HG03097 (cell line): ENCODE measurements at regions not wholly inside any gene's neighbourhood (a gene's known extent, or its start where the extent isn't known, plus 50 kb on each side); places are given as distances from the start of the nearest gene placed in this dataset.

ENCODE experiments used
- ATAC-seq: cut with Tn5 transposase; IDR thresholded peaks from one replicate; pipeline ENCODE4 v1.9.1; 2021; ENCODE audit not compliant: unreplicated experiment, low FRiP score

DNA sequence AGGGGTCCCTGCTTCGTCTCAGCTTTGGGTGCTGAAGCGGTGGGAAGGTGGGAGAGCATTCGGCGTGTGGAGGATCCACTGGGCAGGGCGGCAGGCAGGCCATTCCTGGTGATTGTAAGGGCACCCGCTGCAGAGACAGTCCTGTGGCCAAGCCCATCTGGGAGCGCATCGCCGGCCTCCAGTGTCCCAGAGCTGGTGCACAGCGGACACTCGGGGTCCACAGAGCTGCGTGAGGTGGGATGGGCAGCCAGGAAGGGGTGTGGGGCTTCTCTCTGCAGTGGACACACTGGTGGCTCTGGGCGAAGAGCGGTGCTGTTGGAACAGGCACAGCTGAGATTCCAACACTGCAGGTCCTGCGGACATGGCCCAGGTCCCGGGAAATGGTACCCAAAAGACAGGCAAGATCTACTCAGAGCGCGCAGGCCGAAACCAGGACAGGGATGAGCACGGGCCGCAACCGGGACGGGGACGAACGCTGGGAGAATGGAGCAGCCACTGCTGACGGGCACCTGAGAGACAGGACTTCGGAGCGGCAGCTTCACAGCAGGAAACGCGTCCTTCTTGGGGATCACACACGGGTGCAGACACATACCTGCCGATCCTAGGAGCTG is 188.2 kb downstream of the ERMARD start:
- no peak for ATAC-seq

- no peak for ATAC-seq
Observed at GRCh38 chr6:169938731-169939130, 187.3 kb downstream of the ERMARD start.

DNA sequence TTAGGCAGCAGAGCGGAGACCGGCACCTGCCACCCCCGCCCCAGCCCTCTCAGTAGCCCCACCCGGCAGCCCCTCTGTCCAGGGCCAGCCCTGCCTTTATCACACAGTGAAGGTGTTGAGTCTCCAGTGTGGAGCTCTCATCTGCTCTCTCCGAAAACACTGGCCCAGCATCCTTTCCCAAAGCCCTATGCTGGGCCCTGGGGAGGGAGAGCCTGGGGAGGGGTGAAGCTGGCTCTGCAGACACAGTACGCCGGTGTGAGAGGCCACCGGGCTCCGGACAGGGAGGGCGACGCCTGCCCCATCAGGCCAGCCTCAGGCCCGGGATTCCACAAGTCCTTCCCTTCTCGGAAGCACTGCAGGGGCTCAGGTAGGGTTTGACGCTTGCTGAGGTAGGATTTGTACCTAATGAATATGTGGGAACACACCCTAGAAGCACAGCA is 186.9 kb downstream of the ERMARD start:
- no peak for ATAC-seq

DNA sequence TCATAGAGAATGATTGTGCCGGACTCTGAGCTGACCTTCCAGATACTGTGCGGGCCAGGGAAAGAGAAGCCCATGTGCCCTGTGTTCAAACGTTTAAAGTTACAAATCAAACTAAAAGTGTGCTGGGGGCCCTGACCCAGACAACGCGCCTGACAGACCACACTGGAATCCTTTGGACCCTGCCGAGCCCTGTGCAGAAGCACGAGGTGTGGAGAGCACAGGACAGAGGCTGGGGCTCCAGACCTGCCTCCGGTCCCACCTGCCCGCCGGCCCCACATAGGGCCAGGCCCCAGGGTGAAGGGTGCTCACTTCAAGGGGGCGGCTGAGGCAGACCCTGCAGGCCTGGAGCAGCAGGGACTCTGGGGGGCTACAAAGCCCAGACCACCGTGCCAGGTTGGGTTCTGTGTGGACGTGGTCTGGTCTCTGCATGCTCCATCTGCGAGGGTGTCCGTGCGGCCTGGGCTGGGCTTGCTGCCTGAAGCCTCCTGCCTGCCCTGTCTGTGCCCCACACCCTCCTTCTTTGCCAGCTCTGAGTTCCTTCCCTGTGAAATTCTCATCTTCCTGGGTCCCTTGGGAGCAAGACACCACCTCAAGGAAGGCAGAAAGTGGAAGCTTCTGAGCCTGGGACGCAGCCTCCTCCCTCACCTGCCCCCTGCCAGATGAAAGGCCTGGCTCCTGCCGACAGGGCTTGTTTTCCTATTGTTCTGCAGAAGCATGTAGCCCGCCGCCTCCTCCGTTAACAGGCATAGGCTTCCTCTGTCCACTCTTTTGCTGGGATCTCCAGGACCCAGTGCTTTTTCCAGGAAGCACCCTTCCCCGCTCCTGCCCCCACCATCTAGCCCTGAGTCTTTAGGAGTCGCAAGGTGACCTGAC is 186.2 kb downstream of the ERMARD start:
- ATAC-seq, result no peak

DNA sequence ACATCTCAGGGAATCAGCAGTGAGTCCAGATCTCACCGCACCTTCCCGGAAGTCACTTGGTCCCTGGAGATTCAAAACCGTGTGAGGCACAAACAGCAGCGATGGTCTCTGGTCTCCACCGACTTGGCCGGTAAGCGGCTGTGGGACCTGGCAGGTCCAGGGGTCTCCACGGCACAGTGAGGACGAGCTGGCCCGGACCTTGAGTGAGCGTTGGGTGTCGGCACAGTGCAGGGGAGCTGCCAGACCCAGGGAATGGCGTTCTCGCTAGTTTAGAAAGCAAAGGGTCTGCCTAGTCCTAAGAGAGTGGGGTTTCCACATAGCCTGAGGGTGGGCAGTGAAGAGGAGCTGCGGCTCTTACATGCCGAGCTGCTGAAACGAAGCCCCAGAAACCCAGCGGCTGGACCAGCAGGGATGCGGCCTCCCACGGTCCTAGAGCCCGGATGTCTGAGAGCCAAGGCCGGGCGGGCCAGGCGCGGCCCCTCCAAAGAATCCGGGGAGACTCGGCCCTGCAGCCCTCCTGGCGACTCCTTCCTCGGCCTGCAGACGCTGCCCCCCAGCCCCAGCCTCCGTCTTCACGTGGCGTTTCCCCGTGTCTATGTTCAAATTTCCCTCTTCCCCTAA is 185.0 kb downstream of the ERMARD start:
- ATAC-seq, result no peak

DNA sequence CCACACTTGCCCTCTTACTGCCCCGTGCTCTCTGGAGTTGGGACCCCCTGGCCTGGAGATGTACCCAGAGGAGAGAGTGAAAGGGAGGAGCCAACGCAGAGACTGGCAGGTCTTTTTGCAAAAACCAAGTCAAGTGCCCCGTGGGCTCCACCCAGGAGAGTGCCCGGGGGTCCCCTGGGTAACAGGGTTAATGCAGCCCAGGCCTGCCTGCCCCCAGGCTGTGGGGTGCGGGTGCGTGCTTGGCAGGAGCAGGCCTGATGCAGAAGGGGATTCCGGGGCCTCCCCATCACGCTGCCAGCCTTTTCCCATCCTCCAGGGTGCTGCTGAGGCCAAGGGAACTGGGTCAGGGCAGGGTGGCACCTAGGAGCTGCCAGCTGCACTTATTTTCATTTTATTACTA is 184.4 kb downstream of the ERMARD start:
- ATAC-seq, result no peak

- no peak for ATAC-seq
Observed at GRCh38 chr6:169935348-169935718, 183.9 kb downstream of the ERMARD start.

- no peak for ATAC-seq
Observed at GRCh38 chr6:169934699-169935347, 183.4 kb downstream of the ERMARD start.

DNA sequence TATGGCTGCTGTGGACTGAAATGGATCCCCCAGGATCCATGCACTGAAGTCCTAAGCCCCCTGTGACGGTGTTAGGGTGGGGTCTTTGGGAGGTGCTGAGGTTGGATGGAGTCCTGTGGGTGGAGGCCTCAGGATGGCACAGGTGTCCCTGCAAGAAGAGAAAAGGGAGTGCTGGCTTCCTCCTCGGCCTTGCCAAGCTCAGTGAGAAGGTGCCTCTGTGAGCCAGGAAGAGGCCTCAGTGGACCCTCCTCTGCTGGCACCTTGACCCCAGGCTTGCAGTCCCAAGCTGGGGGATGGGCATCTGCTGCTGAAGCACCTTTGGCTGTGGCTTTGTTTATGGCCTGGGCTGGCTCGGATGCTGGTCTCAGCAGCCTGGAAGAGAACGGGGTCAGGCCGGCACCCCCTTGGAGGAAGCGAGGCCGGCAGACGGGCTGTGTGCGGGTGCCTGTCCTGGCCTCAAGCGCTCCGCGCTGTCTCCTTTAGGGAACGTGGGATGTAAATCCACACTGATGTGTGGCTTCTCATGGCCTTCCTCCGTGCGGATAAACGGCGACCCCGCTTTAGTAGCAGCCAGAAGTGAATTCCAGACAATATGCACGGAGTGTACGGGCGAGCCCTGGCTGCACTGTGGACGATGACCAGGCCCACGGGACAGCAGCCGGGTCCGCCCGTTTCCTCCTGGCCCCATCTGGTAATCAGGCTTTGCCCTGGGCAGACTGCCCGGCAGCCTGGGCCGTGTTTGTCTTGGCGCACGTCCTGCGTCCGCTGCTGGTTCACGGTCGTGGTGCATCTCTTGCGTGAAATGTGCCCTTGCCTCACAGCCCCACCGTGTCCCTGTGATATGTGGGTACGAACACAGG is 182.6 kb downstream of the ERMARD start:
- ATAC-seq, result no peak

GRCh38 chr6:169933251-169933821 is 181.9 kb downstream of the ERMARD start:
- no peak for ATAC-seq

DNA sequence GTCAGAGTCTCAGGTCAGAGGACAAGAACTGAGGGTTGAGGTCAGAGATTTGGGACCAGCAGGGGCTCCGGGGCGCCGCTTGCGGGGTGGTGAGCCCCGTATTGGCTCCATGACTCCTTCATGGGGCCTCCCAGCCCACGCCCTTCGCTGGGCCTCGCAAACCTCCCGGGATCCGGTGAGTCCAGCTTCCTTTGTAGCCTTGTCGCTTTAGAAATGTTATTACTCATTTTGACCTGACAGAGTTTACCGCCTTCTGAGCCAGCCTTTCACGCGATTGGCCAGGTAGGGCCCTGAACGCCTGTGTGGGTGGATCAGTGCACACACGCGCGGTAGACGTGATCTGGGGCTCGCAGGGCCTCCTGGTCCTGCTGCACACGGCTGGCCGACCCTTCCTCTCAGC is 181.1 kb downstream of the ERMARD start:
- no peak for ATAC-seq

GRCh38 chr6:169931261-169931660 is 179.8 kb downstream of the ERMARD start:
- ATAC-seq, result no peak

DNA sequence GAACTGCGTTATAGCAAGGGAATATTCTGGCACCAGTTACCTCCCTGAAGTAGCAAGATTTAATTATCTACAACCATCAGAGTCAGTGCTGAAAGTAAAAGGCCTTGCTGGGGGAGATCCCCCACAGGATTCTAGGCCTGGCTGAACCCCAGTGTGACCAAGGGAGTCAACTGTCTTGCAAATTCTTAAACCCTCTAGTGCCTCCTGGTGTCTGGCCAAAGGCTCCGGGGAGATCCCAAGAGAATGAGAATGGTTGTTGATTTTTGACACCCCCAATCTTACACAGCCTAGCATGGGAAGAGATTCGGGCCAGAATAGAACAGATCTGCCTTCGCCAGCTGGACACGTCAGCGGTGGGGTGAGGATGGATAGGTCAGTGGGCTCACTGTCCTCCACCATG is 179.4 kb downstream of the ERMARD start:
- ATAC-seq, result no peak

DNA sequence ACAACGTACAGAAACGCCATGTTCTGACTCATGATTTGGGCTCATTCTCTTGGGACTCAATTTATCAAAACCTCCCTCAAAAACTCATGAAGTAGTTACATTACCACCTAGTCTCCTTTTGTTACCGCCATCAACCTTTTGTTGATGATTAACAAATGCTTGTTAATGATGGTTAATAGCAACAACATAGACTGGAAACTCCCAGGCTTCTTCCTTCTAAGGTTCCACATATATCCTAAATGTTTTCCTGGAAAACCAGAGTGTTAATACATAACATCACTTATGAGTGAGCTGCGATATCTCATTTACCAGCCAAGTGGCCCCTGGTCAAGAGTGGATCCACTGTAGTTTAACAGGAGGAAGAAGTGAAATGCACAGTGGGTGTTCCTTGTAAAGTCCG is 176.3 kb downstream of the ERMARD start:
- ATAC-seq, result no peak

- ATAC-seq, result no peak
Observed at GRCh38 chr6:169926617-169927417, 175.4 kb downstream of the ERMARD start.

GRCh38 chr6:169923468-169924464 is 172.3 kb downstream of the ERMARD start:
- no peak for ATAC-seq

DNA sequence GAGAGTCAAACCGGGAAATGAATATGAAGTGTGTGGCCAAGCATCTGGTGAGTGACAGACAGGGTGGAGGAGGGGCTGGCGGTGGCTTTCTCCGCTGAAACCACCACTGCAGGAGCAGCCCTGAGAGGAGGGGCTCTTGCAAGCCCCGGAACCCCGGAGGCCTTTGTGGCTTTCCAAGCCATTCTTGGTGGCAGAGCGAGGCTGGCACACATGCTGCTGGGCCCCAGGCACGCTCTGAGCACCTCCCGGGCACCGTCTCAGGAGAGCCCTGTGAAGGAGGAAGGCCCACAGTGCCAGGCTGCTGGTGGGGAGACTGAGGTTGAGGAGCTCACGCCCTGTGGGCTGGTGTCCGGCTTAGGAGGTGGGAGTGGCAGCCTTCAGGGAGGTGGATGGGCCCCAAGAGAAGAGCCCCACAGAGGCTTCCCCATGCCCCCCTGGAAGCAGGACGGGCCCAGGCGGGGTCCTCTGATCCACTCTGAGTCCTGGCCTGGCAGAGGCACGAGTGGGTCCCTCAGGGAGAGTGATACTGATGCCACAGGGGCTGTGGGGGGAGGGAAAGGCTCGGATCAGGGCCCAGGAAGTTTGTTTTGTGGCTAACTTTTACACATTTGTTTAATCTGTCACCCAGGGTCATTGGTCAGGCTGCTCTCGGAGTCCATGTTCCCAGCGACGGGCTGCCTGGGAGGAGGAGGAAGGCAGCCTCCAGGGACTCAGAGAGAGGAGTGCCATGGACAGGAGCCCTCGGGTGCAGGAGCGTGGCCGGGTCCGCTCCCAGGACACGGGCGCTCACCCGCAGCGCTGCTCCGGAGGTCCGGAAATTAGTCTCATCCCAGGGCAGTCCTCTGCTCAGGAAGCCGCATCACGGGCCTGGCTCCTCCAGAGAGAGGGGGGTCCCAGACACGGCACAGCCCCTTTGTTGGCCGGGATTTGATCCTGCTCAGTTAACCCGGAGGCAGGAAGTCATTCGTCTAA is 170.7 kb downstream of the ERMARD start:
- ATAC-seq, result no peak
